Stimulated activated CD4-positive, alpha-beta T cell treated with anti-CD3 and anti-CD28 coated beads, Interleukin-2, amount 100 ng/mL, for 24 hours (primary cell): ENCODE measurements at regions not wholly inside any gene's neighbourhood (a gene's known extent, or its start where the extent isn't known, plus 50 kb on each side); places are given as distances from the start of the nearest gene placed in this dataset.
"Not testable (repeated sequence)": the region's sequence is repeated elsewhere in the genome, so short reads cannot be mapped to it uniquely, and the experiment has no call there.

Experiments
- DNase-seq, 2 donors: peaks; one replicate each; pipeline ENCODE4 v3.0.0-alpha.2; 2020

- no peak for DNase-seq
Observed at GRCh38 chr11:134660416-134660815, 248.4 kb upstream of the B3GAT1 start.

GRCh38 chr11:134659882-134660281 lies 247.8 kb upstream of the B3GAT1 start:
- DNase-seq = peak in 1 of 2 donors; percentile 1

GRCh38 chr11:134658481-134659225 lies 246.6 kb upstream of the B3GAT1 start:
- DNase-seq = no peak

GRCh38 chr11:134657631-134658030 lies 245.6 kb upstream of the B3GAT1 start:
- DNase-seq = no peak

GRCh38 chr11:134656861-134657540 lies 245.0 kb upstream of the B3GAT1 start:
- no peak for DNase-seq

- DNase-seq = not testable (repeated sequence)
Observed at GRCh38 chr11:134656086-134656840, 244.2 kb upstream of the B3GAT1 start.

- DNase-seq = peak in 1 of 2 donors; percentile 8
Observed at GRCh38 chr11:134655189-134655989, 243.3 kb upstream of the B3GAT1 start.

- DNase-seq = peak in 1 of 2 donors; percentile 50
Observed at GRCh38 chr11:134654161-134654915, 242.3 kb upstream of the B3GAT1 start.

GRCh38 chr11:134652586-134653255 lies 240.7 kb upstream of the B3GAT1 start:
- DNase-seq = no peak

GRCh38 chr11:134647066-134647743 lies 235.2 kb upstream of the B3GAT1 start:
- DNase-seq = no peak

- DNase-seq = no peak
Observed at GRCh38 chr11:134646561-134646960, 234.5 kb upstream of the B3GAT1 start.

GRCh38 chr11:134645576-134645975 lies 233.5 kb upstream of the B3GAT1 start:
- no peak for DNase-seq

GRCh38 chr11:134644476-134645456 lies 232.7 kb upstream of the B3GAT1 start:
- DNase-seq = no peak

GRCh38 chr11:134643115-134644012 lies 231.3 kb upstream of the B3GAT1 start:
- no peak for DNase-seq

- no peak for DNase-seq
Observed at GRCh38 chr11:134642206-134642605, 230.2 kb upstream of the B3GAT1 start.

- DNase-seq = no peak
Observed at GRCh38 chr11:134640971-134641968, 229.2 kb upstream of the B3GAT1 start.

GRCh38 chr11:134640536-134640935 lies 228.5 kb upstream of the B3GAT1 start:
- no peak for DNase-seq
